ENCODE measurements at regions not wholly inside any gene's neighbourhood (a gene's known extent, or its start where the extent isn't known, plus 50 kb on each side); places are given as distances from the start of the nearest gene placed in this dataset.
"Not testable (repeated sequence)": the region's sequence is repeated elsewhere in the genome, so short reads cannot be mapped to it uniquely, and the experiment has no call there.

DNA sequence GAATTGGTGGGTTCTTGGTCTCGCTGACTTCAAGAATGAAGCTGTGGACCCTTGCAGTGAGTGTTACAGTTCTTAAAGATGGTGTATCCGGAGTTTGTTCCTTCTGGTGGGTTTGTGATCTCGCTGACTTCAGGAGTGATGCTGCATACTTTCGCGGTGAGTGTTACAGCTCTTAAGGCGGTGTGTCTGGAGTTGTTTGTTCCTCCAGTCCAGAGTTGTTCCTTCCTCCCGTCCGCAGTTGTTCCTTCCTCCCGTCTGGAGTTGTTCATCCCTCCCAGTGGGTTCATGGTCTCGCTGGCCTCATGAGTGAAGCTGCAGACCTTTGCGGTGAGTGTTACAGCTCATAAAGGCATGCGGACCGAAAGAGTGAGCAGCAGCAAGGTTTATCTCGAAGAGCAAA lies 159.6 kb upstream of the ADAMTSL1 start:
- no peak for DNase-seq (ENCODE audit: low read depth)
- TF ChIP-seq, protein P1, sequence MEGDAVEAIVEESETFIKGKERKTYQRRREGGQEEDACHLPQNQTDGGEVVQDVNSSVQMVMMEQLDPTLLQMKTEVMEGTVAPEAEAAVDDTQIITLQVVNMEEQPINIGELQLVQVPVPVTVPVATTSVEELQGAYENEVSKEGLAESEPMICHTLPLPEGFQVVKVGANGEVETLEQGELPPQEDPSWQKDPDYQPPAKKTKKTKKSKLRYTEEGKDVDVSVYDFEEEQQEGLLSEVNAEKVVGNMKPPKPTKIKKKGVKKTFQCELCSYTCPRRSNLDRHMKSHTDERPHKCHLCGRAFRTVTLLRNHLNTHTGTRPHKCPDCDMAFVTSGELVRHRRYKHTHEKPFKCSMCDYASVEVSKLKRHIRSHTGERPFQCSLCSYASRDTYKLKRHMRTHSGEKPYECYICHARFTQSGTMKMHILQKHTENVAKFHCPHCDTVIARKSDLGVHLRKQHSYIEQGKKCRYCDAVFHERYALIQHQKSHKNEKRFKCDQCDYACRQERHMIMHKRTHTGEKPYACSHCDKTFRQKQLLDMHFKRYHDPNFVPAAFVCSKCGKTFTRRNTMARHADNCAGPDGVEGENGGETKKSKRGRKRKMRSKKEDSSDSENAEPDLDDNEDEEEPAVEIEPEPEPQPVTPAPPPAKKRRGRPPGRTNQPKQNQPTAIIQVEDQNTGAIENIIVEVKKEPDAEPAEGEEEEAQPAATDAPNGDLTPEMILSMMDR (IDR thresholded peaks at IDR 0.05; ENCODE audit: control insufficient read depth, extremely low read depth, insufficient read depth), result no peak
- H3K4me3 ChIP-seq (ENCODE audit: low read depth, low read length), result no peak overlapping the region

DNA sequence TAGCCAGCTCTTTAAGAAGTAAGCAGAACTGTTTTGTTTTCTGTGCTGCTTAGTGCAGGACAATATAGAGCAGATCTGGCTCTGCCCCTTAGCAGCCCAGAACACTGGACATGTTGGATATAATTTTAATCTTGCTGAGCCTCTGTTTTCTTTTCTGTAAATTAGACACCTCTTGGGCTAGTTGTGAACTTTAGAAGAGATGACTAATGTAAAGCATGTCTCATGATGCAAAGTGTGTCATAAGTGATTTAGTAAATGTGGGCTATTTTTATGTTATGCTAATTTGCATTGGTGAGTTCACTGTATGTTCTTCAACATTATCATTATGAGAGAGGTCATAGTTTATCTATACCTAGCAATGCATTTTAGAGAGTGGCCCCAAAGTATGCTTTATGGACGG lies 156.1 kb upstream of the ADAMTSL1 start:
- no peak for DNase-seq (ENCODE audit: low read depth)
- no peak overlapping the region for H3K4me3 ChIP-seq (ENCODE audit: low read depth, low read length)
- TF ChIP-seq, protein P1 (IDR thresholded peaks at IDR 0.05; ENCODE audit: control insufficient read depth, extremely low read depth, insufficient read depth), result no peak

DNA sequence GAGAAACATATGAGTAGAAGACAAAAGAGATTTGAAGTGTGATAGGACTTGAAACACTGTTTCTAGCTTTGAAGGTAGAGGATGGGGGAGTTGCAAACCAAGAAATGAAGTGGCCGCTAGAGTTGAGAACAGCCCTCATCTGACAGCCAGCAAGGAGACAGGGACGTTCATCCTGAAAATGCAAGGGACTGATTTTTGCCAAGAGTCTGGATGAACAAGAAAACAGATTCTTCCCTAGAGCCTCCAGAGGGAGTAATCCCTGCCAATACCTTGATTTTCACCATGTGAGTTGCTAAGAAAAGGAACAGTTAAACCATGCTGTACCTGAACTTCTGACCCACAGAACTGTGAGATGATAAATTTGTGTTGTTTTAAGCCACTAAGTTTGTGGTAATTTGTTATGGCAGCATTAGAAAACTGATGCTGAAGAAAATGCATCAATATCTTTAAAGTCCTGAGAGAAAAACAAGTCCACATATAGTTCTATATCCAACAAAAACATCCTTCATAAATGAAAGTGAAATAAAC lies 154.0 kb upstream of the ADAMTSL1 start:
- no peak overlapping the region for H3K4me3 ChIP-seq (ENCODE audit: low read depth, low read length)
- TF ChIP-seq, protein P1 (IDR thresholded peaks at IDR 0.05; ENCODE audit: control insufficient read depth, extremely low read depth, insufficient read depth), result no peak
- DNase-seq (ENCODE audit: low read depth), result no peak

DNA sequence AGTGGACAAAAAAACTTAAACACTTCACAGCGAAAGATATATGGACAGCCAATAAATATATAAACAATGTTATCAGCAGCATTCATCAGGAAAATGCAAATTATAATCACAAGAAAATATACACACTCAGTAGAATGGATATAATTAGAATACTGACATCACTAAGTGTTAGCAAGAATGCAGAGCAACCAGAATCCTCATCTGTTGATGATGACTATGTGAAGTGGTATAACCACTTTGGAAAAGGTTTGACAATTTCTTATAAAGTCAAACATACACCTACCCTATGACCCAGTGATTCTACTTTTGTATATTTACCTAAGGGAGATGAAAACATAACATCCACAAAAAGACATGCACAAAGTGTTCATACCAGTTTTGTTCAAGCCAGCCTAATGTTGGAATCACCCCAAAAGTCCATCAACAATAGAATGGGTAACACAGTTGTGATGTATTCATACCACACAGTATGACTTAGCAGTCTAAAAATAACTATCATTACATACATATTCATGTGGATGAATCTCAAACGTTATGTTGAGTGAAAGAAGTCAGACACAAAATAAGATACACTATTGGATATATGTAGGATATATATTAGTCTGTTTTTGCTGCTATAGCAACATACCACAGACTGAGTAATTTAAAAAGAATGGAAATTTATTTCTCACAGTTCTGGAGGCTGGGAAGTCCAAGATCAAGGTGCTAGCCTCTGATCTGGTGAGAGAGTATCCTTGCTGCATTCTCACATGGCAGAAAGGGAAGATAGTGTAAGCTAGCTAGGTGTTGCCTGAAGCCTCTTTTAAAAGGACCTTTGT lies 148.8 kb upstream of the ADAMTSL1 start:
- DNase-seq (ENCODE audit: low read depth), result no peak
- TF ChIP-seq, protein P1 (IDR thresholded peaks at IDR 0.05; ENCODE audit: control insufficient read depth, extremely low read depth, insufficient read depth), result no peak
- H3K4me3 ChIP-seq (ENCODE audit: low read depth, low read length), result no peak overlapping the region

DNA sequence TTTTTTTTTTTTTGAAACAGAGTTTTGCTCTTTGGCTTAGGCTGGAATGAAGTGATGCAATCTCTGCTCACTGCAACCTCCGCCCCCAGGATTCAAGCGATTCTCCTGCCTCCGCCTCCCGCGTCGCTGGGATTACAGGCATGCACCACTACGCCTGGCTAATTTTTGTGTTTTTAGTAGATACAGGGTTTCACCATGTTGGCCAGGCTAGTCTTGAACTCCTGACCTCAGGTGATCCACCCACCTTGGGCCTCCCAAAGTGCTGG lies 148.3 kb upstream of the ADAMTSL1 start:
- DNase-seq (ENCODE audit: low read depth); H3K4me3 ChIP-seq (ENCODE audit: low read depth, low read length): not testable (repeated sequence)

DNA sequence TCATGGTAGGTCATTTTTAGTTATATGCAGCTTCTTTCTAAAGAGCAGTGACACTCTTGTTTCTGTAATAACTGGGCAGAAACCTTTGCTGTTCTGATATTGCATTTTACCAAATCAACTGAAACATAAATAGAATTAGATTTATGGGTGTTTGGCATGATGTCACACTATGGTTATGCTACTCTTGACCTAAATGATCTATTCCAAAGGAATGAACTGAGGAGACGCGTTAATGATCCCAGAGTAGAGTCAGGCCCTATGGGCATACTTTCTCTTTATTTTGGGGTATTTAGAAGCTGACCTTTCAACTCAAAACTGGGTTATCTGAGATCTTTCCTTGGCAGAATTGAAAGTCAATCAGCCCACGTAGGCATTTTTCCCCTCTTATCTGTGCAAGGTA lies 146.8 kb upstream of the ADAMTSL1 start:
- H3K4me3 ChIP-seq (ENCODE audit: low read depth, low read length), result no peak overlapping the region
- DNase-seq (ENCODE audit: low read depth), result no peak
- TF ChIP-seq, protein P1 (IDR thresholded peaks at IDR 0.05; ENCODE audit: control insufficient read depth, extremely low read depth, insufficient read depth), result no peak

DNA sequence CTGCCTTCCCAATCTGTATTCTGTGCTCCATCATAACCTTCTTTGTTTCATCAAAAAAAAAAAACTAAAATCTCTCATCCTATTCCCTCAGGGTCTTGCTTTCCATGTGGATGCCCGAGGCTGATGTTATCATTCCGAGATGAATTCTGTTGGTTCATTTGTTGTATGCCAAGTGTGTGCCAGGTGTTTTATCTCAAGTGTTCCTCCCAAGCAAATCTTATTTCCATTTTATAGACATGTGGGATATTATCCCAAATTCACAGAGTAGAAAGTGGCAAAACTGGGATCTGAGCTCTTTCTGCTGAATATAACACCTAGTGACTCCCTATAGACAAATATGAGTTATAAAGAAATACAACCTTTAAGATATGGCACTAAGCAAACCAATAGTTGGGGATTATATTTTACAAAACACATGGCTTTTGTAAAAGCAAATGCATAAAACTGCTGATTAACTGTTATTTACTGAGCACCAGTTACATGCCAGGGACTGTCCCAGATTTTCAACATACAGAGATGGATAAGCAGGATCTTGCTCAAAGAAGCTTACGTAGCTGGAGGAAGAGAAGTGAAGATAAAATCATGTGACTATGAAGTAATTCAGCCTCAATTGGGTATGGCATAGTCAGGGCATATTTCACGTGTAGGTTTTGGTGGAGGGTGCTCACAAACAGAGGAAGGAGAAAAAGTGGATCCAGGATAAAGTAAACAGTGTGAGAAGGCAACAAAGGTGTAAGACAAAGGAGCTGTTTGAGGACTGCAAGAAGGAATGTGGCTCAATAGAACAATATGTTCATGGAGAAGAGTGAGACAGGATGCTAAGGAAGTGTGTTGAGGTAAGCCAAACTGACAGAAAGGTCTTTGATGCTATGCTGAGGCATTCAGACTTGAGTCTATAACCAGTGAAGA lies 143.3 kb upstream of the ADAMTSL1 start:
- TF ChIP-seq, protein P1 (IDR thresholded peaks at IDR 0.05; ENCODE audit: control insufficient read depth, extremely low read depth, insufficient read depth), result no peak
- no peak for DNase-seq (ENCODE audit: low read depth)
- no peak overlapping the region for H3K4me3 ChIP-seq (ENCODE audit: low read depth, low read length)

Data from LNCaP clone FGC (cell line).